Fibroblast of the aortic adventitia (primary cell): ENCODE measurements at regions not wholly inside any gene's neighbourhood (a gene's known extent, or its start where the extent isn't known, plus 50 kb on each side); places are given as distances from the start of the nearest gene placed in this dataset.

Experiments
- DNase-seq: peaks from one replicate; pipeline ENCODE4 v3.0.0-alpha.2; 2010; ENCODE audit warnings: low read depth
- H3K4me3 ChIP-seq: 2 replicates; pipeline ENCODE4 v1.5.1; 2011; ENCODE audit warnings: low read depth, mild to moderate bottlenecking, control low read depth, low read length, moderate library complexity
- CTCF ChIP-seq: IDR thresholded peaks from 2 replicates; pipeline ENCODE4 v1.5.1; 2011; ENCODE audit warnings: mild to moderate bottlenecking, low read length, control low read depth, inconsistent platforms; ENCODE audit not compliant: insufficient read depth

- no peak for TF ChIP-seq CTCF
- H3K4me3 ChIP-seq: no peak overlapping the region
- DNase-seq: no peak
Observed at GRCh38 chr11:70627219-70627618, 228.9 kb downstream of the CTTN start.

GRCh38 chr11:70628176-70628854 is 230.0 kb downstream of the CTTN start:
- TF ChIP-seq CTCF: no peak
- DNase-seq: no peak

GRCh38 chr11:70628855-70629844 is 230.8 kb downstream of the CTTN start:
- peak; percentile 9 for DNase-seq
- no peak overlapping the region for H3K4me3 ChIP-seq
- no peak for TF ChIP-seq CTCF

More at GRCh38 chr11:70628176-70628854, 230.0 kb downstream of the CTTN start:
- no peak overlapping the region for H3K4me3 ChIP-seq

GRCh38 chr11:70630068-70630467 is 231.7 kb downstream of the CTTN start:
- no peak for TF ChIP-seq CTCF
- no peak overlapping the region for H3K4me3 ChIP-seq
- no peak for DNase-seq

GRCh38 chr11:70630816-70631623 is 232.7 kb downstream of the CTTN start:
- TF ChIP-seq CTCF: no peak
- DNase-seq: no peak
- H3K4me3 ChIP-seq: no peak overlapping the region

- DNase-seq: no peak
- no peak overlapping the region for H3K4me3 ChIP-seq
- TF ChIP-seq CTCF: no peak
Observed at GRCh38 chr11:70631624-70632047, 233.3 kb downstream of the CTTN start.
